ENCODE measurements at regions not wholly inside any gene's neighbourhood (a gene's known extent, or its start where the extent isn't known, plus 50 kb on each side); places are given as distances from the start of the nearest gene placed in this dataset.
"Not testable (repeated sequence)": the region's sequence is repeated elsewhere in the genome, so short reads cannot be mapped to it uniquely, and the experiment has no call there.

DNA sequence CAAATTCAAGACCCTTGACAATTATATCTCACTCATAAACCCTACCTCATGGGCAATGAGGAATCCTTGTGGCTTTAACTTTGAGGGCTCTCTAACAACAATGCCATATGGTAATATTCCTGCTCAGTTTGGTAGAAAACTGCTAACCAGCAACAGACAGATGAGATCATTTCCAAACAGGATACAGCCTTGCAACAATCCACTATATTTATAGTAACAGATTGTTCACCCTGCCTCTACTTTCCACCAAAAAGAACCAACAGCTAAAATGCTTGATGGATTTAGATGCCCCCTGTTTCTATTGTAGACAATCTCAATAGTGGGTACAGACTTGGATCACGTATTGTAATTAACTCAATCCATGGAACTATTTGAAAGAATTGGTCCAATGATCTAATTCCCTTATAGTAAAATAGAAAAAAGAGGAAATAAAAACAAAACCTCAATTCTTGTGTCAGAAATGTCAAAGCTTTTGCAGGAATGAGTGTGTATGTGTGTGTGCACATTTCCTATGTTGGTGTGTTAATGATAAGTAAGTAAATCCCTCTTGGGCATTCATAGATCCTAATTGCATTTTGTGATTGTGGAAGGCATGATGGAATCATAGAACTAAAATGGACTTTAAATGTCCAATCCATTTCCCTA, 100.0 kb upstream of the EDEM3 start:
- DNase-seq (ENCODE audit: low read depth): no peak

DNA sequence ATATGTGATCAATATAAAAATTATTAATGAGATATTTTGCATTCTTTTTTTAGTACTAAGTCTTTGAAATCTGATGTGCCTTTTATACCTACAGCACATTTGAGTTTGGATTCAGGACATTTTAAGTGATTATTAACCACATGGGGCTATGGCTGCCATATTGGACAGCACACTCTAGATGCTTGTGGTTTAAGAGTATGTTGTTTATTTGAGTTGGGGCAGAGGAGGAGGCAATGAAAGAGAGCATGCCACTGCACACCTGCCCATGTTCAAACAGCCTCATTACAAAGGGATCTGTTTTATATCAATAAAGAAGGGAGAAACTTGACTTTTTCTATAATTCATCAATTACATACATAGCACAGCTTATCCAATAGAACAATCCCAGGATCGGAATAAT, 99.4 kb upstream of the EDEM3 start:
- DNase-seq (ENCODE audit: low read depth): no peak

DNA sequence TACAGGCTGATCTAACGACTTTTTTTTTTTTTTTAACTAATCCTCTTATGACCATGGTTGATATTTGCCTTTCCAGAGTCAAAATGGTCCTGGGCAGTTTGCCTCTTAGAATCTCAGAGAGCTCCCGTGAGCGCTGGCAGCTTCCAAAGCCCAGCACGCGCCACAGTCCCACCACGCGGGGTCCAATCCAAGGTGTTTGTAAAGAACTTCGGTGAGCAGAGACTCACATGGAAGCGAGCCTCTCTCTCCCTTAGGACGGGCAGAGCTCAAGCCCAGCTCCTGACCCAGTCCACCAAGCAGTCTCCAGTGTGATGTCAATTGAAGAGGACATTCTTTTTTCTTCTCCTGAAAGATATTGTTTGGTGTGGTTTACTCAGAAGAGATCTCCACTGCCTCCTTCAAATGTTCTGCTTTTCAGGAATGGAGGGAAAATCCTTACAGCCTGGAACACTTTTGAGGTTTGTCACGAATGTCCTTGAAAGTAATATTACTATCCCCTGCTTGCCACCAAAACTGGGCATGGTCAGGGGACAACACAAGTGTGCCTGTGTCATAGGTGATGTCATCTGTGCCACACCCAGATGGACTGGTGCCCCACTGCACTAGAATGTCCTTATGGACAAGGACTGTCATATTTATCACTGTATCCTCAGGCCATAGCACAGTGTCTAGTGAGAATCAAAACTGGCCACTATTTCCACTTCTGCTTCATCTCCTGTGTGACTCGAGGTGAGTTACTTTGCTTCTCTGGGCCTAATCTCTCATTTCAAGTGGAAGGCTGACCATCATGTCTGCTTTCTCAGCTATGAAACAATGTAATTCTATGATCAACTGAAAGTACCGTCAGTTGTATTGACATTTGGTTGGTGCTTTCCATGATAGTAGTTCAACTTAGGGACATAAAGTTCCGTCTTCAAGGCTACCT, 97.4 kb upstream of the EDEM3 start:
- no peak for DNase-seq (ENCODE audit: low read depth)

DNA sequence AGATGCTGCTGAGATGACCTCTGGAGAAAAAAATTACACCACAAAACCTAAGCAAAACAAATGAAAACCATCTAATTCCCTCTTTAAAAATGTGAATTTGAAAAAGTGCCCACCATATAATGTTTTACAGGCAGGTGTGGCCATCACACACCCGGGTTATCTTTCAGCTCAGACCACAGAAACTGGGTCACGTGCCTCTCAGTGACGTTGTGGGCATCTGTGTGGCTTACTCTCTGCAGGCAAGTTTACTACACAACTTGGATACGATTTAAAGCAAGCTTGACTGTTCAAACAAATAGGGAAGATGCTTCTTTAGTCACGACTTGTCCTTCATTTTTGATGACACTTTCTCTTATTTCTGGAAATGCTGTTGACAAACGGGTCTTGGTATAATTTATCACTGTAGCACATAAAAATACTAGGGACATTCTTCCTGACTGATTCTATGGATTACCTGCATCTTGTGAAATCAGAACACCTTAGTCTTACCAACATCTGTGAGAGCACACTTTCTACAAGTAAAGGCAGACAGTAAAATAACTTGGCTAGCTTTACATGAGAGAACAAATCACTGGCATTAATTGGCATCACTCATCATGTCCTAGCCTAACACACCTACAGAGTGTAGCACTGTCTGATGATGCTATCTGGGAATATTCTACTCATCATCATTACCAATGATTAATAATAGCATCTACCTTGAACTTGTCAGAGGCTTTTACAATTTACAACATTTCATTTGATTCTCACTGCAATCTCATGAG, 89.3 kb upstream of the EDEM3 start:
- DNase-seq (ENCODE audit: low read depth): no peak

DNA sequence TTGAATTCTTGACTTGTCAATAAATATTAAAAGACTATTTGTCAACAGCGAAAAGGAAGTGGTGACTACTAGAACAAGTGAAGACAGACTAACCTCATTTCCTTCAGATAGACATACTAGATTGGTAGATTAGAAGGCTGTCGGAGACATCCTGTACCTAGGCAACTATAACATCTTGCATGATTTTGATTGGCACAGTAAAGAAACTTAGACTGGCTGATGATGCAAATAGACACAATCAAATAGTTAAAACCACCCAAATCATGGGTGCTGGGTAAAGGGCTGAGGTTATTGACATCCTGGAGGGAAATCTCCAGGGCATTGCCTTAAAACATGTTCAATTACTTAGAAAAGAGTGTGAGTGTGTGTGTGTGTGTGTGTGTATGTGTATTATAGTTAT, 85.9 kb upstream of the EDEM3 start:
- DNase-seq (ENCODE audit: low read depth): no peak

DNA sequence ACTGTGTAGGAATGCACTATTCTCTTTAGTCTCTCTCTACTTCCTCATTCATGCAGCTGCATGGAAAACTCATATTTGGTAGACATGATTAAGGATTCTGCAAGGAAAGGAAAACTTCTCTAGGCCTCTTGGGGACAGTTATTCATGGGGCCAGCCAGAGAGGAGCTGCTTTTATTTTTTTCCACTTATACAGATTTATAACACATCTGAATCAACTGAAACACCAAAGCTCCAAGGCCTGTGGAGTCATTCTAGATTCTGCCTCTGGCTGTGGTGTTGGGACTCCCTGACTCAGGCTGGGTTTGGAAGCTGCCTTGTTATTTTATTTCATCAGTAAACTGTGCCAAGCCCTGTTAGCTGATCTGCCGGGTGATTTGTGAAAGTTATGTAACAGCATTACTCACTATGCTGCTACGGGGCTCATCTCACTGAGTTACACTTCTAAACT, 83.9 kb upstream of the EDEM3 start:
- peak; percentile 98 for DNase-seq (ENCODE audit: low read depth)

DNA sequence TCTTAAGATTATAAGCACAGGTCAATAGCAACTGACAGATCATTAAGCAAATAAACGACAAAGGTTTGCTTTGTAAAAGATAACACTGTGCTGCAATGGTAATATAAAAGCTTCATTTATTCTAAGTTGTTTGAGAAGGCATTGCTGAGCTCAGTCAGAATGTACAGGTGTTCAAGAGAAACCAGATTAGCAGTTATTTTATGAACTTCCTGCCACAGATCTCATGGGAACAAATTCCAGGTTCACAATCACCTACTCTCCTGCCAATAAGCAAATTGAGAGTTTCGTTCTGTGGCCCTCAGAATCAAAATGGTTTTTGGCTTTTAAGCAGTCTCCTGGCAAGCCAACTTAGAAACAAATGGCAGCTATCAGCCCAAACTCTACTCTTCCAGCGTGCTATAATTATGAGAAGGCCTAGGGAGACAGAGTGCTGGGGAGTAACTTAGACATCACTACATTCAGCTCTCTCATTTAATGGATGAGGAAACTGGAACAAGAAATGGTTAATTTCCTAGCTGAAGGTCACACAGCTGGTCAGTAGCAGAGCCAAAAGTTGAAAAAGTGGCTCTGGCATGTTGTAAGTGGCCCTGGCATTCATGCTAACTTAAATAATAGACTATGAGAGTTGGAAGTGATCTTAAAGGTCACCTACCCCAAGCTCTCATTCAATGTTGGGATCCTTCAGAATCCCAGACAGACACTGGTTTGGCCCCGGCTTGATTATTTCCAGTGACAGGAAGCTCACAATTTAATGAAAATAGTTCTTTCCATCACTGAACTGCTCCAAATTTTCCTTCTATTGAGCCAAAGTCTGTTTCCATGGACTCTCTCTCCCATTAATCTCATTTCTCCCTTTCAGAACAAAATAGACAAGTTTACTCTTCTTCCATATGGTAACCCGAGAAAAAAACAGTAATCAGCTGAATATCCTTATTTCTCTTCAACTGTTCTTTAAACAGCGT, 82.6 kb upstream of the EDEM3 start:
- no peak for DNase-seq (ENCODE audit: low read depth)

DNA sequence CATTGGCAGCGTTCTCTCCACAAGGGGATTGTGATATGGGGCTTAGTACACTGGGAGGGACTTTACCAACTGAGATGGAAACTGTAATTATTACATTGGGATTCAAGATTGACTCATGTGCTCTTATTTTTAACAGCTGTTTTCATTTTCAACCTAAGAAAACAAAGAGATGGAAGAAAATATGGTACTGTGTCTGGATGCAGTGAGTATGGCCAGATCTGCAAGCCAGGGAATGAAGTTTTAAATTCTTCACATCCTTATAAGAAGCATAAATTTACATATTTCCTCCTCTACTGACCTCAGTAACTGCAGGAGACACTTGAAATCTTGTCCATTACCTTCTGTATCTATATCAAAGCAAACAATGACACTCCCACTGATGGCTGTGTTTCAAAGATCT, 81.5 kb upstream of the EDEM3 start:
- no peak for DNase-seq (ENCODE audit: low read depth)

DNA sequence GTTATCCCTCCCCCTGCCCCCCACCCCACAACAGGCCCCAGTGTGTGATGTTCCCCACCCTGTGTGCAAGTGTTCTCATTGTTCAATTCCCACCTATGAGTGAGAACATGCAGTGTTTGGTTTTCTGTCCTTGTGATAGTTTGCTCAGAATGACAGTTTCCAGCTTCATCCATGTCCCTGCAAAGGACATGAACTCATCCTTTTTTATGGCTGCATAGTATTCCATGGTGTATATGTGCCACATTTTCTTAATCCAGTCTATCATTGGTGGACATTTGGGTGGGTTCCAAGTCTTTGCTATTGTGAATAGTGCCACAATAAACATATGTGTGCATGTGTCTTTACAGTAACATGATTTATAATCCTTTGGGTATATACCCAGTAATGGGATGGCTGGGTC, 79.3 kb upstream of the EDEM3 start:
- DNase-seq (ENCODE audit: low read depth): not testable (repeated sequence)

DNA sequence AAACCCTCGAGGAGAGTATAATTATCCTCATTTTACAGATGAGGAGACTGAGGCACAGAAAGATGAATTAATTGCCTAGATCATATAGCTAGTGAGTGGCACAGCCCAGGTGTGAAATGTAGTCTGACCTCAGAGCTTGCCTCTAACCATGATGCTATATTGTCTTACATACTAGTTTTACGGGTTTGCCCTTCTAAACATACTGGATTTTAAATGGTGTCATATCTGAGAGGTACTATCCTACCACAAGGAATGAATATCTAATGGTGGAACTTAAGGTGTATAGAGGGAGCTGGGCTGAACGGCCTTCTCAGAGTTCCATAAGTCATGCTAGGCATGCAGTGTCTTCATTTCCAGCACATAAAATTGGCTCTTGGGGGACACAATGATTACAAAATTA, 77.9 kb upstream of the EDEM3 start:
- DNase-seq (ENCODE audit: low read depth): no peak

DNA sequence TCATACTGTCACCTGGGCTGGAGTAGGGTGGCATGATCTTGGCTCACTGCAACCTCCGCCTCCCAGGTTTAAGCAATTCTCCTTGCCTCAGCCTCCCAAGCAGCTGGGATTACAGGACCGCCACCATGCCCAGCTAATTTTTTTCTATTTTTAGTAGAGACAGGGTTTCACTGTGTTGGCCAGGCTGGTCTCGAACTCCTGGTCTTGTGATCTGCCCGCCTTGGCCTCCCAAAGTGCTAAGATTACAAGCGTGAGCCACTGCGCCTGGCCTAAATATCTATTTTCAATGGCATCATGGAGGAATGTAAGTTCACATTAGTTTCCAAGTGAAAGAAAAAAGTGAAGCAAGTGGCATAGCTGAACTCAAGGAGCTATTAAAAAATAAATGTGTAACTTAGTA, 74.8 kb upstream of the EDEM3 start:
- DNase-seq (ENCODE audit: low read depth): not testable (repeated sequence)

DNA sequence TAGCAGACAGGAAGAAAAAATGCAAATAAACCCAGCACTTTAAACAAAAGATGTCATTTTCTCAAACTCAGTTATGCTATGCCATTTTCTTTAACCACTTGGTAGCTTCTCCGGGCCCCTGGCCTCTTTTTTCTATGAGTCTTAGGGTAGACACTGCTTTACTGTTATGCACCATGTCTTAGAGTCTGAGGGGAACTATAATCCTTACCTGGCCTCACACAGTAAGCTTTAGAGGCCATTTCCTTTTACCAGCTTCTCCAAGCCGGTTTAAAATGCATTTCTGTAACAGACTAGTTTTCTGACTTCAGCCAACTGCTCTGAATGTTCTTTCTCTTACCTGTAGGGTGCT, 73.7 kb upstream of the EDEM3 start:
- DNase-seq (ENCODE audit: low read depth): no peak

DNA sequence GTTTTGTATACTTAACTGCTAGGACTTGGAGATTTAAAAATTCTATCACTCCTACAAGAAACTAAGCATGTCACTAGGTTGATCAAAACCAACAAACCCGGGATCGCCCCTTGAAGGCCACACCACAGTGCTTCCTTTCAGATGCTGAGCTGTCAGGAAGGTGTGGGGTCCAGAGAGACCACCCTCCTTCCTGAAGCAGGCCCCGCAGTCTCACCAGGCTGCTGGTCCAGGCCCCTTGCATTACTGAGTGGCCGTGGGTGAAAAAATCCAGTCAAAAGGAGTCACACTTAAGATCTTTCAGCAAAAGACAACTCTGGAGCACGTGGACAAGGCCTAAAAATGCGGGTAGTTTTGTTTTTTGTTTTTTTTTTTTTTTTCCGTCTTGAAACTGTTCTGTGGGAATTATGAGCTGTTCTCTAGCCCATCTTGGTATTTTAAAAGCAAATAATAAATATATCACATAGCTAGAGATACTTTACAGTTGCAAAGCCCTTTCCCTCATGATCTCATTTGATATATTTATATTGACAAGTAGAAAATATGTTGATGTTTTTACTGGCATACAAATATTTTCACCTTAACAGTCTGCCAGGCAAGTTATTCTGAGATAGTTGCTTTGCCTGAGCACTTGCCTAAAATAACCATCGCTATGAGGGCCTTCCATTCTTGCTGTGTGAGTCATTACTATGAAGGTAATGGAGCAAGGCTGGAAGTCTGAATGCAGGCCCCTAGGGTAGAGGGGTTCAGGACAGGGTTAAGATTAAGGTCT, 73.1 kb upstream of the EDEM3 start:
- peak; percentile 31 for DNase-seq (ENCODE audit: low read depth)

DNA sequence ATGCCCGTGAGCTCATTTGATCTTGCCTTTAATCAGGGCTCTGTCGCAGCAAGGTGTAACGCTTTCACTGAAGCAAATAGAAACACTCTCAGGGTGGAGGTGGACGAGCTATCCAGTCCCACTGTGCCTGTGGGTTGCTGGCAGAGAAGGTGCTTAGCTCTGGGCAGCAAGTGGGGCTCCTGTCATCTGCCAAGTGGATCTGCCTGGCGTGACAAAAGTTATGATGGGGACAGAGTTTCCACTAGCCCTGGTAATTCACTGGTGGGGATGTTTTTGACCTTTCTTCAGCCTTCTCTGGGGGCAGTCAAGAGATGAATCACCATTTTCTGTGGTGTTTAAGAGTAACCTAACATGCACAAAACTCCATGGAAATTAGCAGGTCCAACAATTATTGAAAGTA, 71.3 kb upstream of the EDEM3 start:
- no peak for DNase-seq (ENCODE audit: low read depth)

DNA sequence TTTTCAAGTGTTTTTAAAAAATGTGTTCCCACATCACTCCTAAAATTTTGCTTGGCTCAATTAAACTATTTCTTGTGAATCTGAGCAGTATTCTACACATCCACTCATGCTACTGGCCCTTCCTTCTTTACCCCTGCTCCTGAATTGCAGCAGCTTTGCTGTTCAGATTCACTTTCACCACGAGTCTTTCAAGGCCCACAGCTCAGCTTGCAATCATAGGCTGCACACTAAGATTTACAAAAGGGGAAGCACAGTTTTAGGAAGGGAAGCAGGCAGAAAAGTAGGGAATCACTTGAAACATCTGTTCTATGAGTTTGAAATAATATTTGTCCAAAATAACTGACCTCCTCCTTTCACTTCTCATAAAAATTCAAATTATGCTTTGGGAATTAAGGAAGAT, 70.9 kb upstream of the EDEM3 start:
- DNase-seq (ENCODE audit: low read depth): no peak

DNA sequence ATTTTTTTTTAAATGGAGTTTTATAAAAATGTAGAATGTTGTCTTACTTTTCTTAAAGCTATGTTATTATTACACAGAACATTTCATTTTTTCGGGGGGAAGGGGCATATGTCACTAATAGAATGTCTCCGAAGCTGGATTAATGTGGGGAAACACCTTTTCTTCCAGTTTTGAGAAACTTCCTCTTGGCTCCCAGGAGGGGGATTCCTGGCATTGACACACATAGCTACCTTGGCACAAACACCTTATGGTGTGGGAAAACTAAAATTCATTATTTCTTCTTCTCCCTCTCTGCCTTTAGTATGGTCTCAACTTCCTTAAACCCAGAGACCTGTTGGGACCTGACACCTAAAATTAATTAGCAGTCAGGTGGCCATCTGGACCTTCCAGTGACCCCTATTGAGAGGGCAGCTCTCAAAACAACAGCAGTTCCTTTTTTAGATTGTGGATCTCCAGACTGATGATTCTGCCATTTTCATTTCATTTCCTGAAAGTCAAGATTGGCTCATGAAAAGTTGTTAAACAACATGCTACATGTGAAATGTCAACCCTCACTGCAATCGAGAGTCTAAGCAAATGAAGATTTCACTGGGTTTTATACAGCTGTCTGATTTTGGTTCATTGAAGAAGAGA, 70.1 kb upstream of the EDEM3 start:
- no peak for DNase-seq (ENCODE audit: low read depth)

DNA sequence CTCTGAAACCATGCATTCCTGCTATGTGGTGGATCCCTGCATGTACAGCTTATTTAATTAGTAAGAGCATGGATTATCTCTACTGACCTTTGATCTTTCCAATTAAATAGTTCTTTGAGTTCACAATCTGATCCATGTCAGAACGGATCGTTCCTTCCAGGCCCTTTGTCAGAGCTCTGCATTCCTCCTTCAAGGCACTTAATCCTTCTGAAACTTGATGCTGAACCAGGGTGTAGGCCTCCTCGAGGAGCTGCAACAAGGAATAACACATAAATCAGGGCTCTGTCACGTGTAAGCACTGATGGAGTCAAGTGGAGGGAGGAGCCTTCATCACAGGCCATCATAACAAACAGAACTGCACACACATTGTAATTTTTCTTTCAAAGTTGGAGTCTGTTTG, 68.4 kb upstream of the EDEM3 start:
- no peak for DNase-seq (ENCODE audit: low read depth)

DNA sequence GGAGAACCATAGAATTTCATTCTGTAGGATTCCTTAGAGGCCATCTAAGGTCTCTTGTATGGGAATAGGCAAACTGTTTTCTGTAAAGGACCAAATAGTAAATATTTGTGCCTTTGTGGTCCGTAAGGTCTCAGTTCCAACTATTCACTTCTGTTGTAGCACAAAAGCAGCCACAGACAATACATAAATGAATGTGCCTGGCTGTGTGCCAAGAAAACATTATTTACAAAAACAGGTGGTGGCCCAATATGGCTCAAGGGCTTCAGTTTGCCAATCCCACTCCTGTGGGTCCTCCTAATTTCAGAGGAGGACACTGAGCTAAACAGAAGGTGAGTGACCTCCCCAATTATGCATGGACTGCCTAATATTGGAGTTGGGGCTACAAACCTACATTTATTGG, 67.6 kb upstream of the EDEM3 start:
- DNase-seq (ENCODE audit: low read depth): no peak

DNA sequence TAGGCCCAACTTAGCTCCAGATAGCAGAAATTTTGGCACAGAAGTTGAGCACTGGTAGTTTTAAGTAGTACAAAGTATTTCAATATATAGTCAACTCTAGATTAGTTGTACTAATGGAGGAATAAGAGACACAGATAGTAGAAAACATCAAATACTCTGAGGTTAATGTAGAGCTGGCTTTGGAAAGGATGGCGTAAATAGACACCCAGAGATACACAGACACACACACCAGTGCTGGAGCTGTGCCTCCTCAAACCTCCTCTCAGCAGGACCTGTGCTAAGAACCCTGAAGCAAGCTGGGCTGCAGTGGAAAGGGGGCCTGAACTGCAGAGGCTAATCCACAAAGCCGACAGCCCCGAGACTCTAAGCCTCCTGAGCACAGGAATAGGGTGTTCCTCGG, 67.0 kb upstream of the EDEM3 start:
- DNase-seq (ENCODE audit: low read depth): no peak

DNA sequence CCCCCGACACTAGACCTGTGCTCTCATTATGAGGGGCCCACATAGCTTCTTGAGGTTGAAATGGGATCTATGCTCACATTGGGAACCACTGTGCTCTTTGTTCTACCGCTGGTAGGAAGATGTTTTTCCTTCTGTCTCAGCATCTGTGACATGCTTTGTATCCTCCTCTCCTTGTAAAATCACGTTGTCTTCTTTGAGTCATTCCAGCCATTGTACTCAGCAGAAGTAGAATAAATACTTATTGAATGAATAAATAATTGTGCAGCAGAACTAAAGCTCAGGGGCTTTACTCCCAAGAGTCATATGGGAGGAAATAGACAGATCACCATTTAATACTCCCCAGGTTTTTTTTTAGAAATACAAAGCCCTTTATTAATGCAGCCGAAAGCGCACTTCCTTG, 66.3 kb upstream of the EDEM3 start:
- no peak for DNase-seq (ENCODE audit: low read depth)
